ENCODE measurements at regions not wholly inside any gene's neighbourhood (a gene's known extent, or its start where the extent isn't known, plus 50 kb on each side); places are given as distances from the start of the nearest gene placed in this dataset.

DNA sequence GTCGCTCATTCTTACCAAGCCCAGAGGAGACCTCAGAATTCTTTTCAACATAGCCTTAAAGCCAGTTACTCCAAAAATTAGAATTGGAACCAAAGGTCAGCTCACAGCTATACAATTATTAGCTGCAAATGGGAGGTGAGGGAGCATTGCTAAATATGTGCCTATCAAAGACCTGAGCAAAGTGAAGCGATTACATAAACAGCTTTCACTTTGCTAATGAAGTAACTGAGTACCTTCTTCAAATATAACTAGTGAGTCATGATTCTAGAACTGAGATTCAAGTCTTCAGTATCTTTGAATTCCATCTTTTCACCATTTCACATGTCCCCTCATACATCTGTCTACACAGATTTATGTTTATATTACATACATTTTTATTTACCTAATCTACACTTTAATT, 122.6 kb downstream of the P2RY1 start:
- Mint-ChIP-seq H3K4me1 (no peaks in the 10 kb centered on the region), H3K27ac (no peak overlapping the region), H3K9me3 (no peaks in the 10 kb centered on the region), H3K36me3 (no peaks in the 10 kb centered on the region), H3K27me3 (peaks cover 0 to 2% of the 10 kb centered on the region in 2 donors), H3K4me3 (no peak overlapping the region)
- H3K4me1 ChIP-seq (ENCODE audit: insufficient read depth, low read length), result no peaks in the 10 kb centered on the region
- intact Hi-C loops (cut with micrococcal nuclease), result no loop called here
- ChIA-PET POLR2A (ENCODE audit: partially characterized antibody) (no interaction called here), CTCF (ENCODE audit: partially characterized antibody) (no interaction called here)
- no peak overlapping the region for H3K4me3 ChIP-seq (ENCODE audit: low read length in 2 of 2)
- H3K27me3 ChIP-seq (ENCODE audit: insufficient read depth, low read length), result no peaks in the 10 kb centered on the region
- H3K36me3 ChIP-seq (ENCODE audit: insufficient read depth, low read length), result no peaks in the 10 kb centered on the region
- no peaks in the 10 kb centered on the region for H3K9me3 ChIP-seq (ENCODE audit: control insufficient read depth in 1 of 2, low read length in 2 of 2)
- DNase-seq, result no peak
- no peak overlapping the region for H3K27ac ChIP-seq (ENCODE audit: low read depth, low read length)

DNA sequence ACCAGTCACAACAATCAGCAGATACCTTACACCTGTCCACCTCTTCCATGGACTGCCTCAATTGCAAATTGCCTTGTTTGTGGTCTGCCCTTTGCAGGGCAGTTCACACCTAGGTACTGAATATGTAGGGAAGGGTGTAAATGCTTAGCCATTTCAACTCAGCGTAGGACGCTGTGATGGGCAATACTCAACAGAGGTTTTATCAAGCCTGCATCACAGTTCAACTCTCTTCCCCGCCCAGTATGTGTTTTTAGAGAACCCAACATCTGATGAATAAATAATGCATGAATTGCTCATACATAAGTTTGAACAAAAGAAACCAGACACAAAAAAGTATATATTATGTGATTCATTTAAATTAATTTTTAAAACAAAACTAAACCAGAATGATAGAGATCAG, 124.4 kb downstream of the P2RY1 start:
- H3K27ac ChIP-seq (ENCODE audit: low read depth, low read length), result no peak overlapping the region
- H3K9me3 ChIP-seq (ENCODE audit: control insufficient read depth in 1 of 2, low read length in 2 of 2), result no peaks in the 10 kb centered on the region
- H3K27me3 ChIP-seq (ENCODE audit: insufficient read depth, low read length), result no peaks in the 10 kb centered on the region
- Mint-ChIP-seq H3K27ac (no peak overlapping the region), H3K36me3 (no peaks in the 10 kb centered on the region), H3K9me3 (peaks cover 0 to 3% (median 0%) of the 10 kb centered on the region in 8 donors), H3K4me1 (no peaks in the 10 kb centered on the region), H3K27me3 (peaks cover 0 to 4% of the 10 kb centered on the region in 2 donors), H3K4me3 (no peak overlapping the region)
- H3K36me3 ChIP-seq (ENCODE audit: insufficient read depth, low read length), result no peaks in the 10 kb centered on the region
- no peak for DNase-seq
- CTCF ChIA-PET (ENCODE audit: partially characterized antibody), result no interaction called here
- no peaks in the 10 kb centered on the region for H3K4me1 ChIP-seq (ENCODE audit: insufficient read depth, low read length)
- intact Hi-C loops (cut with micrococcal nuclease), result no loop called here
- no peak overlapping the region for H3K4me3 ChIP-seq (ENCODE audit: low read length in 2 of 2)
- POLR2A ChIA-PET (ENCODE audit: partially characterized antibody), result no interaction called here

DNA sequence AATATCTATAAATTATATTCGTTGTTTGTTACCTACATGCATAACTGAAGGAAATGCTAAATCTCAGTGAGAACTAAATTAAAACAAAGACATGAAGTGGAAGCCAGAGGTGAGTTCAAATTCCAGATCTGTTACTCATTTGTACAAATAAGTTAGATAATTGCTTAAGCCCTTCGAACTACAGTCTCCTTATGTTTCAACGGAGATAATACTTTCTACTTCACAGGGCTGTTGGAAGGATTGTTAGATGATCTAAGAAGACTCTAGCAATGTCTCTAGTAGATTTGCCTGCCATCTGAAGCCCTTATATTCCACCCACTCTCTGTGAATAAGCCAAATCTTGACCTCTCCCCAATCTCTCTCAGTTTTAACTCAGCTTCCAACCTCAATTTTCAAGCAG, 125.8 kb downstream of the P2RY1 start:
- Mint-ChIP-seq H3K9me3 (peaks cover 0 to 3% (median 0%) of the 10 kb centered on the region in 8 donors), H3K4me3 (no peak overlapping the region), H3K36me3 (no peaks in the 10 kb centered on the region), H3K4me1 (no peaks in the 10 kb centered on the region), H3K27ac (no peak overlapping the region), H3K27me3 (peaks cover 0 to 4% of the 10 kb centered on the region in 2 donors)
- Histone ChIP-seq H3K4me1 (ENCODE audit: insufficient read depth, low read length) (no peaks in the 10 kb centered on the region), H3K27me3 (ENCODE audit: insufficient read depth, low read length) (no peaks in the 10 kb centered on the region), H3K36me3 (ENCODE audit: insufficient read depth, low read length) (no peaks in the 10 kb centered on the region), H3K27ac (ENCODE audit: low read depth, low read length) (no peak overlapping the region), H3K4me3 (ENCODE audit: low read length in 2 of 2) (no peak overlapping the region), H3K9me3 (ENCODE audit: control insufficient read depth in 1 of 2, low read length in 2 of 2) (no peaks in the 10 kb centered on the region)
- CTCF ChIA-PET (ENCODE audit: partially characterized antibody), result no interaction called here
- intact Hi-C loops (cut with micrococcal nuclease), result no loop called here
- DNase-seq, result no peak
- POLR2A ChIA-PET (ENCODE audit: partially characterized antibody), result no interaction called here

DNA sequence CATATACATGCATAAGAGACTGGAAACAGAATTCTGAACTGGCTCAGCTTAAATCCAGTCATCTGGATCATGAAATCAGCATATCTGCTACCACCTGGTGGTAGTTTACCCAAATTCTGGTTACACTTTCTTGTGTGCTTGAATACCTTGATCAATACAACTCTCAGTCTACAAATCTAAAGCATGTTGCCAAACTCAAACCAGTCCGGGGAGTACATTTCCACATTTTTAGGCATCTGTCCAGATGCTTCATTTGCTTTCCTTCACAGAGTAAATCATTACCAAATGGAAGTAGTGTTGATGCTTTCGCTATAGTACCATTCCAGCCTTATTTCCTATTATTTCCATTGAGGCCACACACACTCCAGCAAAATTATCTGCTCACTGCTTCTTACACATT, 126.4 kb downstream of the P2RY1 start:
- Mint-ChIP-seq H3K4me1 (no peaks in the 10 kb centered on the region), H3K27ac (no peak overlapping the region), H3K27me3 (peaks cover 0 to 4% of the 10 kb centered on the region in 2 donors), H3K4me3 (no peak overlapping the region), H3K36me3 (no peaks in the 10 kb centered on the region), H3K9me3 (peaks cover 0 to 5% (median 0%) of the 10 kb centered on the region in 8 donors)
- Histone ChIP-seq H3K27ac (ENCODE audit: low read depth, low read length) (no peak overlapping the region), H3K27me3 (ENCODE audit: insufficient read depth, low read length) (no peaks in the 10 kb centered on the region), H3K4me1 (ENCODE audit: insufficient read depth, low read length) (no peaks in the 10 kb centered on the region), H3K4me3 (ENCODE audit: low read length in 2 of 2) (no peak overlapping the region), H3K36me3 (ENCODE audit: insufficient read depth, low read length) (no peaks in the 10 kb centered on the region), H3K9me3 (ENCODE audit: control insufficient read depth in 1 of 2, low read length in 2 of 2) (no peaks in the 10 kb centered on the region)
- no peak for DNase-seq
- POLR2A ChIA-PET (ENCODE audit: partially characterized antibody), result no interaction called here
- CTCF ChIA-PET (ENCODE audit: partially characterized antibody), result no interaction called here
- intact Hi-C loops (cut with micrococcal nuclease), result no loop called here

DNA sequence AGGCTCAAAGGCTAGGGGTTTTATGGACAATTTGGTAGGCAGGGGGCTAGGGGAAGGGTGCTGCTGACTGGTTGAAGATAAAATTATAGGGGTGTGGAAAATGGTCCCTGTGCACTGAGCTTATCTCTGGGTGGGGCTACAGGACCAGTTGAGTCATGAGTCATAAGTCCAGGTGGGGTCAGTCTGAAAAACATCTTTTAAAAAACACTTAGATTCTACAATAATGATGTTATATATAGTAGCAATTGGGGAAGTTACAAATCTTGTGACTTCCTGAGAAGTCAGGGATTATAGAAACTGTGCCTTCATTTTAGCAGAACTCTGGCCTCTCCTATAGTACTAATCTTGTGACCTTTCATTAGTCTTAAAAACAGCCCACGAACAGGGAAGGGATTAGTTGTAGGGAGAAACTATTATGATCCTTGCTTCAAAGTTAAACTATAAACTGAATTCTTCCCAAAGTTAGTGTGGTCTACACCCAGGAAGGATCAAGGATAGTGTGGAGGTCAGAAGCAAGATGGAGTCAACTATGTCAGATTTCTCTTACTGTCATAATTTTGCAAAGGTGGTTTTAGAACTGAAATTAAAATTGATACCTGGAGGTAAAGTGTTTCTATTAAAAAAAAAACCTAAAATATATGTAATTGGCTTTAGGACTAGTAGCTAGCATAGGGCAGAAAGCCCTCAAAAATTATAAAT, 130.1 kb downstream of the P2RY1 start:
- Histone ChIP-seq H3K27ac (ENCODE audit: low read depth, low read length) (no peak overlapping the region), H3K4me1 (ENCODE audit: insufficient read depth, low read length) (no peaks in the 10 kb centered on the region), H3K9me3 (ENCODE audit: control insufficient read depth in 1 of 2, low read length in 2 of 2) (no peaks in the 10 kb centered on the region), H3K36me3 (ENCODE audit: insufficient read depth, low read length) (no peaks in the 10 kb centered on the region), H3K27me3 (ENCODE audit: insufficient read depth, low read length) (no peaks in the 10 kb centered on the region), H3K4me3 (ENCODE audit: low read length in 2 of 2) (no peak overlapping the region)
- POLR2A ChIA-PET (ENCODE audit: partially characterized antibody), result no interaction called here
- no peak overlapping the region for H3K4me3 Mint-ChIP-seq
- H3K36me3 Mint-ChIP-seq, result no peaks in the 10 kb centered on the region
- H3K27ac Mint-ChIP-seq, result no peak overlapping the region
- peaks cover 0 to 5% (median 0%) of the 10 kb centered on the region in 8 donors for H3K9me3 Mint-ChIP-seq
- no peak for DNase-seq
- peaks cover 4 to 5% of the 10 kb centered on the region in 2 donors for H3K27me3 Mint-ChIP-seq
- CTCF ChIA-PET (ENCODE audit: partially characterized antibody), result no interaction called here
- intact Hi-C loops (cut with micrococcal nuclease), result no loop called here
- no peaks in the 10 kb centered on the region for H3K4me1 Mint-ChIP-seq

DNA sequence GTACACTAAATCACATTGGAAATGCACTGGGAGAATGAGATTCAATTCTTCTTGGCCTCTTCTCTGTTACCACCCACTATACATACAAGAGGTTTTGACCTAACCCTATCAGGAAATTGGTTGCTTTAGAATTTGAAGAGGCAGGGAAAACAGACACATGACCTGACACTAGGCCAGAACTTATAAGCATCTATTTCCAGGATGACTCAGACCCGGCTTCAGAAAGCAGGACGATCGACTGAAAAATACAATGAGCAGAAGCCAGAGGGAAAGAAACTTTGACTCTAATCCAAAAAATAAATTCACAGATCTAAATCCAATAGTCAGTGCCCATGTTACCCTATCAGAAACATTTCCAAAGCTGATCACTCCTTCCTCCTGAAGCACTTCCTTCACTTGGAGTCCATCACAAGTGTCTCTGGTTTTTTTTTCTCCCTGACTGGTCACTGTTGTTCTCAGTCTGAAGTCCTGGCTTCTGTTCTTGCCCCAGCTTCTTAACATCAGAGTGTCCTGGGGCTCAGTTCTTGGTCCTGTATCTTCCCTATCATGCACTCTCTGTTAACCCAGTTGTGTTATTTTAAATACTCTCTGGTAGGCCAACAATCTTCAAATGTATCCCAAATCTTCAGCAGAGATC, 133.6 kb downstream of the P2RY1 start:
- no peaks in the 10 kb centered on the region for H3K36me3 ChIP-seq (ENCODE audit: insufficient read depth, low read length)
- CTCF ChIA-PET (ENCODE audit: partially characterized antibody), result interaction anchor here (1.5 kb wide), 1 partner anchor 11 kb away, joined by 3 read pairs; no protein-coding TSS in a partner anchor
- POLR2A ChIA-PET (ENCODE audit: partially characterized antibody), result no interaction called here
- H3K9me3 Mint-ChIP-seq, result peaks cover 0 to 5% (median 0%) of the 10 kb centered on the region in 8 donors
- no peak overlapping the region for H3K27ac Mint-ChIP-seq
- intact Hi-C loops (cut with micrococcal nuclease), result no loop called here
- no peak overlapping the region for H3K4me3 ChIP-seq (ENCODE audit: low read length in 2 of 2)
- H3K27me3 Mint-ChIP-seq, result peaks cover under 1 to 5% of the 10 kb centered on the region in 2 donors
- H3K27ac ChIP-seq (ENCODE audit: low read depth, low read length), result no peak overlapping the region
- H3K36me3 Mint-ChIP-seq, result no peaks in the 10 kb centered on the region
- H3K4me3 Mint-ChIP-seq, result no peak overlapping the region
- no peaks in the 10 kb centered on the region for H3K9me3 ChIP-seq (ENCODE audit: control insufficient read depth in 1 of 2, low read length in 2 of 2)
- H3K4me1 Mint-ChIP-seq, result no peaks in the 10 kb centered on the region
- no peaks in the 10 kb centered on the region for H3K4me1 ChIP-seq (ENCODE audit: insufficient read depth, low read length)
- DNase-seq, result no peak
- no peaks in the 10 kb centered on the region for H3K27me3 ChIP-seq (ENCODE audit: insufficient read depth, low read length)

DNA sequence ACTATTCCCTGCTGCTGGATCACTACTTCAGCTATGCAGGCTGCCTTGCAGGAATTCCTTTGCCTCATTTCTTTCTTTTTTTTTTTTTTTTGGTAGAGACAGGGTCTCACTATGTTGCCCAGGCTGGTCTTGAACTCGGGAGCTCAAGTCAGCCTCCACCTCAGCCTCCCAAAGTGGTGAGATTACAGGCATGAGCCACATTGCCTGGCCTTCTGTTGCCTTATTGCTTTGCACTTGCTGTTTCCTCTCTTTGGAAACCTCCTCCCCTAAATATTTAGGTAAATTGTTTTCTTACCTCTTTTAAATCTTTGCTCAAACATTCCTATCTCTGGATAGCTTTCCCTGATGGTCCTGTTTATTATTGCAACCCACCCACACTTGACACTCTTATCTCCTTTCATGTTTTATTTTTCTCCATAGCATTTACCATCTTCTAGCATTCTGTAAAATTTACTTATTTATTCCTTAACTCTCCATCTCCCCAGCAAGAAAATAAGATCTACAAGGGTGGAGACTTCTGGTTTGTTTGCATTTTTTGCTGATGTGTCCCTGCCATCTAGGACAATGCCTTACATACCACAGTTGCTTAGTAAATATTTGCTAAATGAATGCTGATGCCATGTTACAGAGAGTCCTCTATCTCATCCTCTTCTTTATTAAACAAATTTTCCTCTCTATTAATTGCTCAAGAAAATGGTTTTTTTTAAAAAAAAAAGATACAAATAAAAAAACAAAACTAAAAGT, 134.8 kb downstream of the P2RY1 start:
- ChIA-PET POLR2A (ENCODE audit: partially characterized antibody) (no interaction called here), CTCF (ENCODE audit: partially characterized antibody) (no interaction called here)
- H3K27ac ChIP-seq (ENCODE audit: low read depth, low read length), result no peak overlapping the region
- no peak for DNase-seq
- no peaks in the 10 kb centered on the region for H3K36me3 ChIP-seq (ENCODE audit: insufficient read depth, low read length)
- H3K27me3 ChIP-seq (ENCODE audit: insufficient read depth, low read length), result no peaks in the 10 kb centered on the region
- H3K4me1 Mint-ChIP-seq, result no peaks in the 10 kb centered on the region
- peaks cover 0 to 5% of the 10 kb centered on the region in 2 donors for H3K27me3 Mint-ChIP-seq
- H3K4me3 Mint-ChIP-seq, result no peak overlapping the region
- no peaks in the 10 kb centered on the region for H3K4me1 ChIP-seq (ENCODE audit: insufficient read depth, low read length)
- peaks cover 0 to 5% (median 0%) of the 10 kb centered on the region in 8 donors for H3K9me3 Mint-ChIP-seq
- no peak overlapping the region for H3K27ac Mint-ChIP-seq
- no peaks in the 10 kb centered on the region for H3K9me3 ChIP-seq (ENCODE audit: control insufficient read depth in 1 of 2, low read length in 2 of 2)
- no peak overlapping the region for H3K4me3 ChIP-seq (ENCODE audit: low read length in 2 of 2)
- intact Hi-C loops (cut with micrococcal nuclease), result no loop called here
- H3K36me3 Mint-ChIP-seq, result no peaks in the 10 kb centered on the region

All from CD4-positive, alpha-beta memory T cell (primary cell).